GM12875 (cell line): ENCODE measurements at regions not wholly inside any gene's neighbourhood (a gene's known extent, or its start where the extent isn't known, plus 50 kb on each side); places are given as distances from the start of the nearest gene placed in this dataset.
"Not testable (repeated sequence)": the region's sequence is repeated elsewhere in the genome, so short reads cannot be mapped to it uniquely, and the experiment has no call there.

ENCODE experiments used
- H3K4me3 ChIP-seq: one replicate; pipeline ENCODE4 v1.5.1; 2011; ENCODE audit warnings: low read depth, low read length, control low read depth
- TF ChIP-seq, protein P1 (sequence below): IDR thresholded peaks from 2 replicates; pipeline ENCODE4 v1.5.1; 2011; ENCODE audit warnings: low read depth, mild to moderate bottlenecking, control low read depth, inconsistent platforms, low read length, moderate library complexity, borderline replicate concordance; ENCODE audit not compliant: insufficient read depth

DNA sequence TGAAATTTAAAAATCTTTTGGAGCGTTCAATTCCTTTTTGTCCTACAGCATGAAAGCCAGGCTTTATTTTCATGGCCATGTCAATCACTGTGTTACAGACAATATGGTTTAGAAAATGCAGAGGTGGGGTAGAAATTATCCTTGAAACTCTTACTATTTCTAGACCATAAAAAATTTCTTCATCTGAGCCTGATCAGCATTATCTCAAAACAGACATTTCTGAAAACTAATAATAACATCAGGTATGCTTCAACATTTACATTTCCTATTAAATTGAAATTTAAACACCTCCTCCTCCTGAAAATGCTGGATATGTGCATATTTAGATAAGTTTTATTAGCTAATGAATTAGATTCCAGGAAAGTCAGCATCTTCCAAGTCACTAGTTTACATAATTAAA is 570.6 kb downstream of the RIT2 start:
- TF ChIP-seq, protein P1, sequence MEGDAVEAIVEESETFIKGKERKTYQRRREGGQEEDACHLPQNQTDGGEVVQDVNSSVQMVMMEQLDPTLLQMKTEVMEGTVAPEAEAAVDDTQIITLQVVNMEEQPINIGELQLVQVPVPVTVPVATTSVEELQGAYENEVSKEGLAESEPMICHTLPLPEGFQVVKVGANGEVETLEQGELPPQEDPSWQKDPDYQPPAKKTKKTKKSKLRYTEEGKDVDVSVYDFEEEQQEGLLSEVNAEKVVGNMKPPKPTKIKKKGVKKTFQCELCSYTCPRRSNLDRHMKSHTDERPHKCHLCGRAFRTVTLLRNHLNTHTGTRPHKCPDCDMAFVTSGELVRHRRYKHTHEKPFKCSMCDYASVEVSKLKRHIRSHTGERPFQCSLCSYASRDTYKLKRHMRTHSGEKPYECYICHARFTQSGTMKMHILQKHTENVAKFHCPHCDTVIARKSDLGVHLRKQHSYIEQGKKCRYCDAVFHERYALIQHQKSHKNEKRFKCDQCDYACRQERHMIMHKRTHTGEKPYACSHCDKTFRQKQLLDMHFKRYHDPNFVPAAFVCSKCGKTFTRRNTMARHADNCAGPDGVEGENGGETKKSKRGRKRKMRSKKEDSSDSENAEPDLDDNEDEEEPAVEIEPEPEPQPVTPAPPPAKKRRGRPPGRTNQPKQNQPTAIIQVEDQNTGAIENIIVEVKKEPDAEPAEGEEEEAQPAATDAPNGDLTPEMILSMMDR, result no peak
- no peak overlapping the region for H3K4me3 ChIP-seq

DNA sequence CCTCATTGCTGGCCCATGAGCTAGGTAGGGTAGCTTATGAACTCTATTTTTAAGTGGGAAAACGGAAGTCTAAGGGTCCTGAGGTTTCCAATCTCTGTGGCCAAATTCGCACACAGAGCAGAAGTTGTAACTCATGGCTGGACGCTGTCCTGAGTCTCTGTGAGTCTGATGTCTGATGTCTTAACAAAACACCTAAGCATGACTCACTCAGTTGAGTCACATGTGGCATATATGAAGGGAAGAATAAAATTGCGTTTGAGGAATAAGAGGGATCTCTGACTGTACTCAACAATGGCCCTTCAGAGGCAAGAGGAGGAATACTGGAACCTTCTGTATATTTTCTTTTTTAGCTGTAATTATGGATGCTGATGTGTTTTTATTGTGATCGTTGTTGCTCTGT is 569.7 kb downstream of the RIT2 start:
- H3K4me3 ChIP-seq, result no peak overlapping the region
- TF ChIP-seq, protein P1, result no peak

DNA sequence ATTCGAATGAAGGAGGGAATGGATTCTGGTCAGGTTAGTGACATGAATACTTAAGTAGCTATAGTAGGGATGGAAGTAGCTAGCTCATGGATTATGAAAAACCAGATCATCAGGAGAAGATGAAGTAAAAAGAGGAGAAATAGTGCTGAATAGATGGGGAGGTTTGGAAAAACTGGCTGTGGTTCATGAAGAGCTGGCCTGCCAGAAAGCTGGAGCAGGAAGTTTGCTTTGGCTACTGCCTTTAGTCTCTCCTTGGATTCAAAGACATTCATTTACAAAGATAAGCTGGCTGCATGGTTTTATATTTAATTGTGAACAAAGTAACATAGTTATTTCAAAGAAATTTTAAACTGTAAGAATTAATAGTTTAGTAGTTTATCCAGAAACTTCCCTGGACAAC is 567.0 kb downstream of the RIT2 start:
- no peak overlapping the region for H3K4me3 ChIP-seq
- TF ChIP-seq, protein P1, result no peak

DNA sequence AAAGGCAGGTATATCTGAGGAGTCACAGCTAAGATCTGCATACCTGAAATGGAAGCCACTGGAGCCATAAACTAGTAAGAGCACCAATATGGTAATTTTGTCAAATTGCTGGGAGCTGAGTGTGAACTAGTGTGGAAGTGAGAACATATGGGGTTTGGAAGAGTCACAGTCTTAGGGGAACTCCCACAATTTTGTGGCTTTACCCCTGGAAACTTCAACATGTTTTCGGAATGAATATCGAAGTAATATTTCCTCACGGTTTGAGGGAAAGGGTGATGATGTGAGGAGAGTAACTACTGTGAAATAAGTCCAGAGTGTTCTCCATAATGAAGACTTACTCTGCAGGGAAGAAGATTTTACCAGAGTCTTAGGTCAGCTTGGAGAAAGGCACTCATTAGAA is 565.9 kb downstream of the RIT2 start:
- TF ChIP-seq, protein P1, result no peak
- H3K4me3 ChIP-seq, result no peak overlapping the region

DNA sequence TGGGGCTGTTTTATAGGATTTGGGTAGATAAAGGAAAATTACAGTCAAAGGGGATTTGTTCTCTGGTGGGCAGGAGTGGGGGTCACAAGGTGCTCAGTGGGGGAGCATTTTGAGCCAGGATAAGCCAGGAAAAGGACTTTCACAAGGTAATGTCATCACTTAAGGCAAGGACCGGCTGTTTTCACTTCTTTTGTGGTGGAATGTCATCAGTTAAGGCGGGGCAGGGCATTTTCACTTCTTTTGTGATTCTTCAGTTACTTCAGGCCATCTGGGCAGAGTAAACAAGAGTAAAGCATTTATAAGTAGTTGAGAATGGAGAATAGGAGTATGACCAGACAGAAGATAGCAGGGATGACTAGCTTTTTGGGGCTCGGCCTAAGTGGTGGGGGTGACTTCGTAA is 562.9 kb downstream of the RIT2 start:
- not testable (repeated sequence) for H3K4me3 ChIP-seq

DNA sequence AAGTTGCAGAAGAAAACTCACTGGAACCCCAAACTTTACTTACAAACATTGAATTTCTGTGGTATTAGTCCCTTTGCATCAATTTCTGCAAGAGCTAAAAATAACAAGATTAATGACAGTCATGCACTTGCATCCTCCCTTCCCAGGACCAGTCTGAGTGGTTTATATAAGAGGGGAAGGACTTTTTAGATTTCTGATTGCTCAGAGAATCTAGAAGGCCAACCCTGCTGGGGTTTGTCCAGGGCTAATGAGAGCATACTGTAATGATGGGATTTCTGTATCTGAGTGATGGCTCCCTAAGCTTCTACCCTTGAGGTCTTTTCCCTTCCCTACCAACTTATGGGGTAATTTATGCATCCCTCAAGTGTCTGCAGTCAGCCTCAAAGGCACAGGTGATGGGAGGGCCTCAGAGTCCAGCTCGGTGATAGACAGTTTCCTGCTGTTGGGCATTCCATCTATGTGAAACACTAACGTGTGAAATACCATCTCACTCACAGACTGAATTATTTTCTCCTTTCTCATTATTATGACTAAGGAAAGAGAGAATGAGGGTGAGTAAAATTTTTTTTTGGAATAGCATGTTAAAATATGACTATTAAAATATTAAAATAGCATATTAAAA is 556.3 kb downstream of the RIT2 start:
- H3K4me3 ChIP-seq, result no peak overlapping the region
- TF ChIP-seq, protein P1, result no peak

DNA sequence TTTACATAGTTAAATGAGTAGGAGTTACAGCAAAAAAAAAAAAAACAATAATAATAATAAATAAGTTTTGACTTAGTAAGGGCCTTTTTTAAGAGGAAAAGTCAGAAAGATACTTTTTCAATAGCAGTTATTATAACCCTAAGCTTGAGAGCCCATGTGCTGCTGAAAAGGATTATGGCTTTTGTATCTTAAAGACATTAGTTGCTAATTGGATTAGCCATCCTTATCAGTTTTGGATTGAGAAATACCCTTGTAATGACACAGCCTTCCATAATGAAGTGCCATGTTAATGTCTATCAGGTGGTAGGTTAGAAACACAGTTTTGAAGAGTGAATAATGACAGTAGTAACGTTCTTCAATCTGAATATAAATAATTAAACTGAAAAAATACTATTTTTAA is 554.0 kb downstream of the RIT2 start:
- TF ChIP-seq, protein P1, result no peak

DNA sequence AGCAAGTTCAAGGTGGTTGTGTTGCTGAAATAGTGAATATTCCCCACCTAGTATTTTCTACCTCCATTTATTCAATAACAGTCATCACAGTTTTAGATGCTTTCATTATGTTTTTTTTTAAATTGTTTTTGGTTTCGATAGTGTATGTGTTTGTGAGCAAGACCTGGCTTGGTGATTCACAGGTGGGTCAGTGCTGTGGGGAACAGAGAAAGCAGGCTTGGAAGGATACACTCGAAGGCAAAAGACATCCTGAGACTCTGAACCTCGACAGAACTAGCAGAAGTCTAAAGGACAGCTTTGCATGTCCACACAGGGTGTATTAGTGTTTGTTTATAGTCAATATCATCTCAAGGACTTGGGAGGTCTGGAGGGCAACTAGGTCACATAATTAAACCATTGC is 551.5 kb downstream of the RIT2 start:
- TF ChIP-seq, protein P1, result no peak
- no peak overlapping the region for H3K4me3 ChIP-seq

More for the DNA sequence above, 554.0 kb downstream of the RIT2 start:
- no peak overlapping the region for H3K4me3 ChIP-seq
